PC-9 (cell line): ENCODE measurements at regions not wholly inside any gene's neighbourhood (a gene's known extent, or its start where the extent isn't known, plus 50 kb on each side); places are given as distances from the start of the nearest gene placed in this dataset.

Experiments
- BruUV-seq: library from RNA; stranded (reverse); fragments of 400-500 nt; replicated peaks from 2 replicates; lab custom pipeline; 2021; lab: Mats Ljungman, UMichigan
- CTCF ChIA-PET: fragments of 300-600 bp; sonication (Branson Sonifier 250); formaldehyde crosslinking; loops from one replicate; lab custom pipeline; 2022; ENCODE audit warnings: antibody characterized with exemption; lab: Charles Lee
- POLR2A ChIA-PET: fragments of 300-600 bp; sonication (Branson Sonifier 250); formaldehyde crosslinking; loops from one replicate; lab custom pipeline; 2022; ENCODE audit warnings: antibody characterized with exemption; ENCODE audit not compliant: unreplicated experiment; lab: Charles Lee
- DNase-seq, 2 experiments: peaks; one replicate each; pipeline versions ENCODE4 v3.0.0 to v3.0.0-alpha.2; 2015 to 2022; ENCODE audit warnings: mixed read lengths in 1 of 2
- H2AFZ ChIP-seq: fragments of 200-600 bp; sonication (generic); 2 replicates; pipeline ENCODE4 v1.8.1; 2017; ENCODE audit warnings: antibody characterized with exemption
- H3F3A ChIP-seq: fragments of 200-600 bp; sonication (generic); 2 replicates; pipeline ENCODE4 v1.8.1; 2017; ENCODE audit warnings: antibody characterized with exemption, mild to moderate bottlenecking, low read depth; ENCODE audit not compliant: insufficient read depth
- H3K27ac ChIP-seq: fragments of 200-600 bp; sonication (generic); 2 replicates; pipeline ENCODE4 v1.6.1; 2016; ENCODE audit warnings: mixed run types
- H3K27me3 ChIP-seq: fragments of 200-600 bp; sonication (generic); 2 replicates; pipeline ENCODE4 v1.6.1; 2016; ENCODE audit warnings: low read depth, mixed run types; ENCODE audit not compliant: insufficient read depth
- H3K36me3 ChIP-seq: fragments of 200-600 bp; sonication (generic); 2 replicates; pipeline ENCODE4 v1.6.1; 2016; ENCODE audit warnings: low read depth, mixed run types
- H3K4me1 ChIP-seq: fragments of 200-600 bp; sonication (generic); replicated peaks from 2 replicates; pipeline ENCODE4 v1.6.1; 2016; ENCODE audit warnings: mixed run types; ENCODE audit not compliant: insufficient read depth
- H3K4me2 ChIP-seq: fragments of 200-600 bp; sonication (generic); 2 replicates; pipeline ENCODE4 v1.6.1; 2017; ENCODE audit warnings: mixed run types
- H3K4me3 ChIP-seq: fragments of 200-600 bp; sonication (generic); 2 replicates; pipeline ENCODE4 v1.6.1; 2016; ENCODE audit warnings: mixed run types
- H3K79me2 ChIP-seq: fragments of 200-600 bp; sonication (generic); 2 replicates; pipeline ENCODE4 v1.6.1; 2017; ENCODE audit warnings: low read depth, mixed run types
- H3K9me2 ChIP-seq: fragments of 200-600 bp; sonication (generic); 2 replicates; pipeline ENCODE4 v1.8.1; 2017; ENCODE audit warnings: mild to moderate bottlenecking; ENCODE audit not compliant: insufficient read depth
- H3K9me3 ChIP-seq: fragments of 200-600 bp; sonication (generic); 2 replicates; pipeline ENCODE4 v1.8.1; 2016; ENCODE audit warnings: low read depth; ENCODE audit not compliant: insufficient read depth
- H4K20me1 ChIP-seq: fragments of 200-600 bp; sonication (generic); 2 replicates; pipeline ENCODE4 v1.8.1; 2017; ENCODE audit not compliant: insufficient read depth
- CTCF ChIP-seq: fragments of 200-600 bp; sonication (generic); conservative IDR thresholded peaks from 2 replicates; pipeline ENCODE4 v1.6.1; 2017; ENCODE audit warnings: mixed run types, antibody characterized with exemption, mild to moderate bottlenecking, moderate library complexity
- EZH2 ChIP-seq: fragments of 200-600 bp; sonication (generic); IDR thresholded peaks from 2 replicates; pipeline ENCODE4 v1.8.0; 2017; ENCODE audit warnings: antibody characterized with exemption, low read depth
- intact Hi-C: fragments of 100-400 bp; cut with micrococcal nuclease; formaldehyde crosslinking; loops from one replicate; pipeline ENCODE4 v1.10.0; 2022; ENCODE audit not compliant: unreplicated experiment

- Histone ChIP-seq H3K9me2 (no peaks in the 10 kb centered on the region), H3K4me3 (no peak overlapping the region), H3K79me2 (no peaks in the 10 kb centered on the region), H4K20me1 (no peaks in the 10 kb centered on the region; the same call in 1 of the 2 replicates), H3K27me3 (peaks cover 90% of the 10 kb centered on the region), H3K27ac (no peak overlapping the region), H3K4me2 (no peak overlapping the region), H3F3A (no peaks in the 10 kb centered on the region), H3K4me1 (no peaks in the 10 kb centered on the region), H3K36me3 (no peaks in the 10 kb centered on the region), H3K9me3 (no peaks in the 10 kb centered on the region), H2AFZ (no peak overlapping the region)
- intact Hi-C loops: no loop called here
- ChIA-PET CTCF (no interaction called here), POLR2A (no interaction called here)
- TF ChIP-seq CTCF: no peak
- no peak for TF ChIP-seq EZH2
- no peak for DNase-seq
- BruUV-seq: no TSS peak
Measured at GRCh38 chr17:73971127-73971526, 232.4 kb upstream of the RPL38 start.

GRCh38 chr17:73972056-73972455 is 231.4 kb upstream of the RPL38 start:
- TF ChIP-seq EZH2 (no peak), CTCF (no peak)
- Histone ChIP-seq H3K36me3 (no peaks in the 10 kb centered on the region), H3K27me3 (peaks cover 96% of the 10 kb centered on the region), H3F3A (no peaks in the 10 kb centered on the region), H3K4me2 (no peak overlapping the region), H3K9me2 (no peaks in the 10 kb centered on the region), H3K4me3 (no peak overlapping the region), H3K9me3 (no peaks in the 10 kb centered on the region), H4K20me1 (no peaks in the 10 kb centered on the region; the same call in 1 of the 2 replicates), H3K79me2 (no peaks in the 10 kb centered on the region), H3K4me1 (no peaks in the 10 kb centered on the region), H2AFZ (no peak overlapping the region), H3K27ac (no peak overlapping the region)
- ChIA-PET POLR2A (no interaction called here), CTCF (no interaction called here)
- intact Hi-C loops: no loop called here
- DNase-seq: no peak
- BruUV-seq: no TSS peak

- no peaks in the 10 kb centered on the region for H3K9me3 ChIP-seq
- no peak overlapping the region for H3K4me2 ChIP-seq
- ChIA-PET CTCF (no interaction called here), POLR2A (no interaction called here)
- H3K27me3 ChIP-seq: peaks cover 97% of the 10 kb centered on the region
- no TSS peak for BruUV-seq
- H3F3A ChIP-seq: no peaks in the 10 kb centered on the region
- no peak overlapping the region for H2AFZ ChIP-seq
- H4K20me1 ChIP-seq: no peaks in the 10 kb centered on the region; the same call in 1 of the 2 replicates
- H3K4me3 ChIP-seq: no peak overlapping the region
- H3K36me3 ChIP-seq: no peaks in the 10 kb centered on the region
- H3K27ac ChIP-seq: no peak overlapping the region
- no peak for DNase-seq
- TF ChIP-seq CTCF (no peak), EZH2 (no peak)
- no peaks in the 10 kb centered on the region for H3K79me2 ChIP-seq
- no peaks in the 10 kb centered on the region for H3K4me1 ChIP-seq
- intact Hi-C loops: no loop called here
- no peaks in the 10 kb centered on the region for H3K9me2 ChIP-seq
Measured at GRCh38 chr17:73972901-73973300, 230.6 kb upstream of the RPL38 start.
